AML-193 (cell line): ENCODE measurements at regions not wholly inside any gene's neighbourhood (a gene's known extent, or its start where the extent isn't known, plus 50 kb on each side); places are given as distances from the start of the nearest gene placed in this dataset.

Experiments
- DNase-seq, 2 experiments: peaks; one replicate each; lab custom pipeline; 2025; lab: John Stamatoyannopoulos, UW

DNA sequence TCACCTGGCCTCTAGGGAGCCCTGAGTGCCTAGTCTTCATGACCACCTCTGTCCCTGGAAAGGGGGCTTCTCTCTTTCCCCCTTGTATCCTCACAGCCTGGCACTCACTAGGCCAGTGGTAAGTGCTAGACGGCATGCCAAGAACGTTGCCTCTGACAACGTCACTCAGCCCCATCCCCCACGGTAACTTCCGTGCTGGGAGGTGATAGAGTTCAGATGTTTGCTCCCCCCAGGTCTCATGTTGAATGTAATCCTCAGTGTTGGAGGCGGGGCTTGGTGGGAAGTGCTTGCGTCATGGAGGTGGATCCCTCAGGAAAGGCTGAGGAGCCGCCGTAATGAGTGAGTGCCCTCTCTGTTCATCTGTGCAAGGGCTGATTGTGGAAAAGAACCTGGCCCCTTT, 343.3 kb upstream of the MKI67 start:
- DNase-seq, result no peak

DNA sequence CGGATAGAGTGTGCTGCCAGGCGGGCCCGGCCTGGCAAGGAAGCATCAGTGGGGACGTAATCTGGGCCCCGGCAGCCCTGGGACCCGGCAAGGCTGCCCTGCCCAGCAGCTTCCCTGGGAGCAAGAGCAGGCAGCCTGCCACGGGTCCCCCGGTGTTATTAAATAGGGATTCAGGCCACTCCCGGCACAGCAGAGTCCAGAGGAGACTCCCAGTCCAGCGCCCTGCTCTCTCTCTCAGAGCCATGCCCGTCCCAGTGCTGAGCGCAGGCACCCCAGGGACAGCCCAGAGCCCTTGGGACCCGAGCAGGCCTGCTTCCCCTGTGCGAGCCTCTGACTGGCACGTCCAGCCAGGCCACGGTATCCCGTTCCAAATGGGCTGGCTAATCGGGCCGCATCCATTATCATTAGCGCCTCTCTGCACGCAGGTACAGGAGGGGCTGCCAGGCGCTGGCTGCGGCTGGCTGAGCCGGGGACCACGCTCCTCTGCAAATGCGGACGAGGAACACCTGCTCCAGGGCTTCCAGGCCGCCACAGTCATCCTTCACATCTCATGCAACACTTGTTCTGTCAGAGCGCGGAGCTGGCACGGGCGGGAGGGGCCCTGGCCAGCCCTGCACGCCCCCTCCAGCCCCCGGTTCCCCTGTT, 344.2 kb upstream of the MKI67 start:
- DNase-seq, result no peak

DNA sequence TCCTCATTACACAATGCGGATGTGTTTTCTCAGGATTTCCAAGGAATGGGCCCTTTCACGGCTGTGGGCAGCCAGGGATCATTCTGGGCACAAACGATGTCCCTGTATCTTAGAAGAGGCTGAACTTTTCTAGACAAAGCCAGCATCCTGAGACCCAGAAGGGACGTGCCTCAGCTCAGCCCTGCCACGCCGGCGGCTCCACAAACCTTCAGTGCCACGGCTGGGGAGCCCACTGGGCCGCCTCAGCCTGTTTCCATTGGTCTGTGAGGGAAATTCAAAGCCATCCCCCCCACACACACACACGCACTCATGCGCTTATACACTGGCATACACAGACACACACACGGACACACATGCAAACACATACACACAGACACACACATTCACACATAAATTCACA, 344.9 kb upstream of the MKI67 start:
- no peak for DNase-seq

DNA sequence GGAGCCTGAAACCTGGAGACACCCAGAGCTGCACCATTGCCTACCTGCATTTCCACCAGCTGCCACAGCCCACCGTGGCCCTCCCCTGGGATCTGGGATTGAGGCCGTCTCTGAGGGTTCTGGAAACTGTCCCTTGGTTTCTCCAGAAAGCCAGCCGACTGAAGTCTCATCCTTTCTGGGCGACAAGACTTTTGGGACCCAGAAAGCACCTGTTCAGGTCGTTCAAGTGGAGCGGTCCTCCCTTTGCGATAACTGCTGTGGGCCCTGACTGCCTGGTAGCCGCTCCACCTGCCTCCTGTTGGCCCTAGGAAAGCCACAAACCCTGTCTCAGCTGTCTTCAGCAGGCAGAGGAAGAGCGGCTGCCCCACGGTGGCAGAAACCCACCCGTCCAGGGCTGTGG, 346.0 kb upstream of the MKI67 start:
- no peak for DNase-seq

DNA sequence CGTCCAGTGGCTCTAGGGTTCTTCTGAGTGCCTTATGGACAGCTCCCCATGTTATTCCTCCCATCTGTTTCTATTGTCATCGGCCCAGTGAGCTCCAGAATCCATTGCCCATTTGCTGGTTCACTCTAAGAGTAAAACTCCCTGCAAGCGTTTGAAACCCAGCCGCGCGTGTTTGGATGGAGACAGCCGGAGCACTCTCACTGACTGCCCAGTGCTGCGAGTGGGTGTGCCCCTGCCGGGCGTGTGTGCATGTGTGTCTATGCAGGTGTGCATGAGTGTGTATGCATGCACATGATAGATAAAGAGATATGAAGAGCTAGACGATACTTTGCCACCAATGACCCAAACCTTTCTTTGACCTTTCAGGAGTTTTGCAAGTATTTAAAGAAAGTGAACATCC, 347.2 kb upstream of the MKI67 start:
- DNase-seq, result no peak

DNA sequence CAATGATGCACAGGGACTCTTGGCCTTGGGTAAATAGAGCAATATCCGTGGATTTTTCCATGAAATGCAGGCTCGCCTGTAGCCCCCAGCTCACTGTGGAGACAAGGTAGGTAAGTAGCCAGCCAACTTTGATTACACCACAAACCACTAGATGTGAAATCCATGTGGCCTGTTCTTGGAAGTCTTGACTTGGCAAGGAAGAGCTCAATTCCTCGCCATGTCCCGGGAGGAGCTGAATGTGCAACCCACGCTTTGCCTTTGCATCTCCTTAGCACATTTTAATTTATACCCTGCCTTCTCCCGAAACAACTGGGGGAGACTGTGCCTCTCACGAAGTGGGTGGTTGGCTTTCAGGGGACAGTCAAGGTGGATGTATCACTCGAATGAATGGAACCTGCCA, 347.7 kb upstream of the MKI67 start:
- no peak for DNase-seq

DNA sequence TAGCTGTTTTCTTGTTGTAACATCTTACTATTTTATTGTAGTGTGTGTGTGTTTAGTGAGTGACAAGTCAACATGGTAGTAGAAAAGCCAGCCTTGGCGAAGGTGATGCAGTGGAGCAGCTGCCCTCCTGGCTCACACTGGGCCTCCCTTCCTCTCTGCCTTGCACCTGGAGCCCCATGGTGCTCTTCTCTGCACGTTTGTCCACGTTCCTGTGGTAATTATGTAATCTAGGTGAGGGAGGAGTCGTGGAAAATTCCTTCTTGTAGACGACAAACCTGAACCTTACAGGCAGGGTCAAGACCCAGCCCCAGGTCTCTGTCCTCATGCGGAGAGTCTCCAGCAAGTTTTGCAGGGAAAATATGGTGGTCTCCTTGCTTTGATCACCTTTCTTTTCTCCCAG, 348.3 kb upstream of the MKI67 start:
- DNase-seq, result no peak

DNA sequence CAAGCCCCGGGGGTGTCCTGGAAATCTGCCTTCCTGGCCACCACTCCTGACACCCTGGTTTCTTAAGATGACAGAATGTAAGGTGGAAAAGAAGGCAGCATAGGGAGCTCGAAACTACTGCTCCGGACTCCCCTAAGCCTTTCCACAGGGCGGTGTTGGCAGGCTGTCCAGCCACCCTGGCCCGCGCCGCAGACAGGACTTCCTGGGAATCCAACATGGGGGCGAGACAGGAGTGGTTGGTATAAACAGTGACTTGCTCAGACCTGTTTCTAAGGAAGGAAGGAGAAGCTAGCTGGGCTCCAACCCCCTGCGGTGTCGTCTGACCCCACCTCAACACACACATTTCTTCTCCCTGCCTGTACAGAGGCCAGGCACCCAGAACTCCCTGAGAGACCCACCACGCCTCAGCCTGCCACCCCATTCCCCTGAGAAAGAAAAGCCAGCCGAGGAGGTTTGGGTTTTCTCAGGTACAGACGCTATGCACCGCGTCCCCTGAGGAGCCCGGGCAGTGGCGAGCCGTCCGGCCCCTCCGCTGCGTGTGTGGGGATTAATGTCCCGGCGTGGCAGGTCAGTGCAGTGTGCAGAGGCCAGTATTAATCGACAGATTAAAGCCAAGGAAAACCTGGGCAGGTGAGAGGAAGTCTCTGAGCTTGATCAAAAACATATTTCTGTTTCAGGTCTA, 349.6 kb upstream of the MKI67 start:
- DNase-seq, result no peak

DNA sequence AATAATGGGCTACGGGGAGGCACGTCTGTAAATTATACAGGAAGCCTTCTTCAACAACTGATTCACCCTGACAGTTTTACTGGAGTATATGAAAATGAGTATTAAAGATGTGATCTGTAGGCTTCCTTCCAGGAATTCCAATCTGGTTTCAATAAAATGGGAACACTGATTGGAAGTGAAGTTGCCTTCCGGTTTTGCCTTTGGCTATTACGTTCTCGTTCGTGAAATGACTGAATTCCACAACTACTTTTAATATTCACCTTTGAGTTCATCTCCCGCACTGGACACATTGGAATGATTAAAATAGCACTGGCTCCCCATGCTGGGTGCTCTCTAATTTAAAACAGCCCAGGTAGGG, 350.1 kb upstream of the MKI67 start:
- DNase-seq, result no peak

DNA sequence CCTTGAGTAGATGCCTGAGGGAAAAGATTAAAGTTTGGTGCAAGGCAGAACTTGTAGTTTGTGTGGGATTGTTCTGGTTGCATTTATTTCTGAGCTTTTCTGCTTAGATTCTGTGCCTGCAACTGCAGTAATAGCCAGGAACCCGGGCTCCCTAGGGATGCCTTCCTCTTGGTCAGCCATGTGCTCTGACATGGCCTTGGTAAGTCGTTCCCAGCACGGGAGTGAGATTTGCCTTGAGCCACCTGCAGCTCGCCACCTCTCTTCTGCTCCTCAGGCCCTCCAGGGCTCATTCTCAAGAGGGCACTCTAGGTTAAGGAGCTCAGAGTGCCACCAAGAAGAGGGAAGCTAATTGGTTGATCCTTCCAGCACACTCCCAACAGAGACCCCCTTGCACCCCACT, 350.6 kb upstream of the MKI67 start:
- DNase-seq, result no peak

DNA sequence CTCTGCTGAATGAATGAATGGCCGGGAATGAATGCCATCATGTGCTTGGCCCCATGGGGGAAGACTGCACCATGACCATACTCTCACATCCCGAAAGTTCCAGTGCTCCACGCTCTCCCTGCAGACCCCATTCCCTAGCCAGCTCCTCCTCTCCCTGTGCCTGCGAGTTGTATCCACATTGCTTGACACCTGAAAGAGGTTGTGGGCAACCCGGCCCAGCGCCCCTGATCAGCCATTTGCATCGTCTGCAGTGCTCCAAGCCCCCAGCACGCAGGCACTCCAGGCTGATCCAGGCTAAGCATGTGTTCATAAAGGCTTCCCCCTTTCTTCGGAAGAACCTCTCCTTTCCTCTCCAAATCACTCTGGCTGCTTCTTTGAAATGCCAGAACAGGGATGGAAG, 354.4 kb upstream of the MKI67 start:
- no peak for DNase-seq

DNA sequence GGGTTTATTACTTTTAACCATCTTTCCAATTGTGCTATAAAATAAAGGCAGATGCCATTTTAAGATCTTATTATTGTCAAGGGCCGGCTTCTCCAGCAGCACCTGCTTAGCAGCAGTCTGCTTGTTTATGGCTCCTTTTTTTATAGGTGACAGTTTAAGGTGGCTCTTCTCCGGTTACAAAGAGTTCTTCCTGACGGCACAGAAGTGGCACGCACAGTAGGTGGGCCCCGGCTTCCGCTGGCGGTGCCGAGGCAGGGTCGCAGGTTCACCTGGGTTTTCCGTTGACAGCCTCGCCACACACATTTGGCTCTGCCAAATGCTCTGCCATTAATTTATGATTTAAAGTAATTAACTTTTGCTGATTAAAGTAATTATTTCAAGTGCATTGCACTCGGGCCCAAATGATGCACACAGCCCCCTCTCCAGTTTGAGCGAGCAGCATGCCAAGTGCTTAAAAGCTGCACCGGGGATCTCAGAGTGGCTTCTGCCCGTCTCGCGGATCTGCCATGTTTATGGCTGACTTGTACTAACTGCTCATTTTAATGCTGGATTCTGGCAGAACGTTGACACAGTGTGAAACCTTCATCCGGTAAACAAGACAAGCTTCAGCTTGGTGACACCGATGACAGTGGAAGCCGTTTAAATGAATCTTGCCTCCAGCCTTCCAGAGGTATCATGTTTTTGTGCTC, 355.1 kb upstream of the MKI67 start:
- no peak for DNase-seq

DNA sequence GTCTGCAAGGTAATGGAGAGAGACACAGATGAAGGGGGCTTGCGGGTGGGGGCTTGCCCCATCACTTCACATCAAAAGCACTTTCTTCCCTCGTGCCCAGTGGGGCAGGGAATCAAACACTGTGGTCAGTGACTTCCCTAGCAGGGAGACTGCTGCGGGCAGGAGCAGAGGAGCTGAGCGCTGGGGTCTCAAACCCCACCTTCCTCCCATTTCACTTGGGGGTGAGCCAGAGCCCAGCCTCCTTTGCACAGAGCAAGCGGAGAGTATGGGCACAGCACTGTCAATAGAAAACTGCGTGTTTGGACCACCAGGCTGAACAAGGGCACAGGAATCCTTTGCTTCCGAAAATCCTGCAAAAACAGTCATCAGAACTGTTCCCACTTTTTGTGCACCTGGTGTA, 355.8 kb upstream of the MKI67 start:
- no peak for DNase-seq

DNA sequence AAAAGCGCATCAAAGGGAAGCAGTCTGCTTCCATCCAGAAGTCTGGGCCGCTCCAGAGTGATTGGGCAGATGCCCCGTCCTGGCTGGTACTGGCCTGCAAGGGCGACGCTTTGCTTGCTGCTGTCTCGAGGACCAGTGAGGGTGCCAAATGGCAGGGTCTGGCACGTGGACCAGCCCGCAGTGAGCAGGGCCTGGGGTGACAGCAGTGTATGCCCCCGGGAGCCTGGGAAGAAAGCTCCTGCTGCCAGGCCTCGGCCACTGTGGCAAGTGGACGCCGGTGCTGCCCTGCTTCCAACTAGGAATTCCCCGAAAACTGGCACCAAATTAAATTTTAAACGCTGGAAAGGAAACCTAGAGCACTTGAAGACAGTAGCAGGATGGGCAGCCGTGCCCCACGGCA, 357.0 kb upstream of the MKI67 start:
- DNase-seq, result no peak

DNA sequence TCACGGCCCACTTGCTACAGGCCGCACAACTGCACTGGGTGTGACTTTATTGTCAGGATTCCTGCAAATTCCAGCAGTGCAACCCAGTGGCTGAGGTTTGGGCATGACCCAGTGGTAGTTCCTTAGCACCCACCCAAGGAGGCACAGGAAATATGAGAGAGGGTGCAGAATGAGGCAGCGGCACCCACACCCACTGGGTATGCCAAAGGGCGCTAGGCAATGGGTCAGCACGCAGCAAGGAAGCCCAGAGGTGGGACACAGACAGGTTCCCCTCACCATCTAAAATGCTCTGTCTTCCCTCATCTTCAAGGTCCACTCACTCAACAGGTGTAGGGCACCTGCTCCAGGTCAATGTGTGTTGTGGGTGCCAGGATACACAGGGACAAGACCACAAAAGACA, 357.8 kb upstream of the MKI67 start:
- DNase-seq, result no peak

DNA sequence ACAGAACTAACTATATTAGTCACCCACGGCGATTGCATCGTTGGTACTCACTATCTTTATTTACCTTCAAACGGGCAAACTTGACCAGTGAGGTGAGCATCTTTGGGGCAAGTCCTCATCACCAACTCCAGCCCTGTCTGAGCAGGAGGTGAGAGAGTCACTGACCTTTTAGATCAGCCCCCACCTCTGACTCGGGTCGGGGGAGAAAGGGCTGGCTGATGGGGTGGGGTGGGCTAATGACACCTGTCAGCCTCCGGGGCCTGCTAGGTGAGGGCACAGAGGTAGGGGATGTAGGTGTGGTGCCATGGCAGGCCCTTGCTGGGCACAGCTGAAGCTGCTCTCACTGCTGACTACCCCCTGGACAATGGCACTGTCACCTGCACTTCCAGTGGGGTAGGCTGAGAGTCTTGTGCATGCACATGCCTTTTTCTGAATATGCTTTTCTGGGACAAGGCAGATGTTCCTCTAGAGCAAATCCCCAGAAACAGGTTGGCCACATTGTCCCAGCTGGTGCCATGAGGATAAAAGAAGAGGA, 359.5 kb upstream of the MKI67 start:
- no peak for DNase-seq

DNA sequence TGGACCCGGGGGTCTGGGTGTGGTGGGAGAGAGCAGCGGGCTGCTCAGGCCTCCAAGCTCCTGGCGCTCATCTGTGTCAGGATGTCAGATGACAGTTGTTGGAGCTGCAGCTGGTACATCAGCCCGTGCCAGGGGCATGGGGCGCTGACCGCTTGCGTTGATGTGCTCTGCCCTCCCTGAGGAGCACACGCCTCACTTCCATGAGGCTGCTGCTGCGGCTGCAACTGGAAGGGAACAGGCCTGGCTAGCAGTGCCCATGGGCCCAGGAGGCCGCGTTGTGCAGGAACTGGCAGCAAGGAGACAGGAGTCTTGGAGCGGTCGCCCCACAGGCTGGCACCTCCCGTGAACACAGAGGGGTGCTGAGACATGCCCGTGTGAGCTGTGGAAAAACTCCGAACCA, 361.3 kb upstream of the MKI67 start:
- no peak for DNase-seq

DNA sequence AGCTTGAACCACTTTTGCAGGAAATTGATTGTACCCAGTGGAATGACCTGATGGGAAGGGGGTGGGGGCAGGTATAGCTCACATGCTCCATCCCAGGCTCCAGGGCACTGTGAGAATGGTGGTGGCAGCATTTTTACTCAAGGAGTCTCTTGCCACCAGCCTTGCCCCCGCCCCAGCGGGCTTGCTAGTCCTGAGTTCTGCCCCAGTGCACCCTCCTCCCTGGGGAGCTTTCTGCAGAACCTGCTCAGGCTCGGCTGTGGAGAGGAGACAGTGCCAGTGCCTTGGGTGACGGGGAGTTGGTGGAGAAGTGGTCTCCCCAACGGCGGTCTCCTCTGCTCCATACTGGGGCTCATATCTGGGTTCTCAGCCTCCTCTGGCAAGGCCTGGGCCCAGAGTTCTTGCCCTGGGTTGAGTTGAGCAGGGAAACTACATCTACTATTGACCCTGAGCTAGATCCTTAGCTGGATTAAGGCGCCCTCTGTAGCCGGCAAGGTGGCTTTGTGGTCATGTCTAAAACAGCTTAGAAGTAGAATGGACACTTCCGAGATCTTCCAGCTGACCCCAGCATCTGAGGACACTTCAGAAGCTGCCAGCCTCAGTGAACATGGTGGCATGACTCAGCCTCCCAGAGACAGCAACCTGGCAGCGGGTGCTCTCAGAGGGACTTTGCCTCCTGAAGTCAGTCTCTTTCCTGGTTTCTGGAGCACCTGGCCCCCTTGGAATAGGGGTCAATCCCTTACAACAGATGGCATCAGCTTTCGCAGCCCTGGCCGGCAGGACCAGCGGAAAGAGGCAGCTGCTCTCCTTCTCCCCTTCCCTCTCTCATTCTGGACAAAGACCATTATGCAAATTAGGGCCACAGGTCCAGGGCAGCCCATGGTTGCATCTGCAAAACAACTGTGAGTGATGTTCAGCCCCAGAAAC, 363.4 kb upstream of the MKI67 start:
- no peak for DNase-seq

DNA sequence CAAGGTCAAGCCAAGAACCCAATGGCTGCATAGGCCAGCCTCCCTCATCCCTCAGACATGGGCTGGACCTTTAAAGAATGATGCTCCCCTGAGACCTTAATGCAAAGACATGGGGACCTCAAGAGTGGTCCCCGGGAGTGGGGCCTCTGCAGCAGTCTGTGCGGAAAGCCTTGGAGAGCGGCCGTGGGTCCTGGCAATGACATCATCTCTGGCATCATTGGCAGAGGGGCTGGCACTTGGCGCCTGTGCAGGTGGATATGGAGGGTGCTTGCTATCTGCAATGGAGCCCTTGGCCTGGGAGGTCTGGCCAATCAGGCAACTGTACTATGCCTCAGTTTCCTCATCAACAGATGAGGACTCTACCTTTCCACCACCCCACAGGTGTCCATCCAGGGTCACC, 365.5 kb upstream of the MKI67 start:
- DNase-seq, result no peak

DNA sequence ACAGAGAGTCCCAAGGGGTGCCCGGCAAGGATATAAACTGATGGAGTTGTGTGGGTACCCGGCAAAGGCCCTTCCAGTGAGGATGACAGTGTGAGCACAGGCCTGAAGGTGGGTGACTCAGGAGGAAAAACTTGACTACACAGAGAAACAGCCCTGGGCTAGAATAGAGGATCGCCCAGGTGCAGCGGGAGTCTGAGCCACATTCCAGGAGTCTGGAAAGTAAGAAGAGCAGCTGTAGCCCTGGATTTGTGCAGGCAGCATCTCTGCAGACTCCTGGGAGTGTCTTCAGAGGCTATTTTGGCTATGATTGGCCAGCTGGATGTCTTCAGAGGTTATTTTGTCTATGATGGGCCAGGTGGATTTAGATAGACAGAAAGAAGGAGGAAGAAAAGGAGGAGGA, 367.6 kb upstream of the MKI67 start:
- DNase-seq, result no peak

DNA sequence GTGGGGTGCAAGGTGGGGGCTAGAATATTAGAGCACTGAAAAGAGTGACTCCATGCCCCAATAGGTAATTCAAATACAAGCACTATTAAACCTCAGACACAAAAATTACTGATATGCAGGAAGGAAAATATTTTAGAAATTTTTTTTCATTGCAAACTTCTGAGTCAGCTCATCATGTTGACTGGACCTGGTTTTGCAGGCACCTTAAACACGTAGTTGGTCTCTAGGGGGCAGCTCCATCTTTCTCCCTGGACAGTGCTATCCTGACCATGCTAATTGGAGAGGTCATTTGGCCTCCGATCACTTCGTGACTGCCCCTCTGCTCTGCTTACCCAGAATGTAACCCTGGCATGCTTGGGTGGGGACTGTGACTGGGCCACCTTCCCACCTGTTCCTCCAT, 368.4 kb upstream of the MKI67 start:
- DNase-seq, result no peak

DNA sequence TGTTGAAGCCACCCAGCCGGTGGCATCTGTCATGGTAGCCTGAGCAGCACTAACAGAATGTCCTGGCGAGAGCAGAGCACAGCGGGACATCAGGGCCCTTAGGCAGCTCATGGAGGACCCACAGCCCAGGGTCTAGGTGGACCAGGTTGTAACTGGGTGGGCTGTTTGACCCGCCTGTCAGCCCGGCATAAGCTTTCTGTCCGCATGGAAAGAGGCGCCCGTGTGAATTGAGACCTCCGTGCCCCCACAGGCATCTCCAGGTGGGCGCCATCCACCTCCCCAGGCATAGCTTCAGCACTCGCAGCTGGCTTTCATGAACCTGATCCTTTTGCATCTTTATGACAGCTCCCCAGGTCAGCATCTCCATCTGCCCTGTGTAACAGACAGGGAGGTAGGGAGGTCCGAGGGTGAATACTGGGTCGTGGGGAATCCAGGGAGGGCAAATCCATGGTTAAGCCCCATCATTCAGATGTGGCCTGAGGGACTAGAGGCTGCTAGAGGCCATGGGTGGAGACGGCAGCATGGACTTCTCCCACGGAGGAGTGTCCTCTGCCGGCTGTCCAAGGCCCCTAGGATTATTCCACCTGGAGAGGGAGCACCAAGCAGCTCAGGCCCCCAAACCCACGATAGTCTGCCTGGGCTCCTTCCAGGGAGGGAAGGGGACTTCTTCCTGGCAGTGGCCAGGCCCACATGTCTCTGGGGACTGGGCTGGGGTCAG, 371.6 kb upstream of the MKI67 start:
- no peak for DNase-seq
